IMR-90 (cell line): ENCODE measurements at regions not wholly inside any gene's neighbourhood (a gene's known extent, or its start where the extent isn't known, plus 50 kb on each side); places are given as distances from the start of the nearest gene placed in this dataset.

Experiments used
- ATAC-seq: fragments of 200-7000 bp; cut with Tn5 transposase; 2 replicates; pipeline ENCODE4 v1.9.1; 2020; ENCODE audit warnings: low read depth, mild to moderate bottlenecking, moderate library complexity
- BruUV-seq: library from RNA; stranded (reverse); fragments of 400-500 nt; replicated peaks from 2 replicates; lab custom pipeline; 2021; lab: Mats Ljungman, UMichigan
- CTCF ChIA-PET: fragments of 300-600 bp; formaldehyde crosslinking; extraction: SDS; loops from one replicate; lab custom pipeline; 2021; ENCODE audit warnings: antibody characterized with exemption; lab: Yijun Ruan, JAX
- POLR2A ChIA-PET: fragments of 300-600 bp; sonication (Branson Sonifier 250); formaldehyde crosslinking; loops from one replicate; lab custom pipeline; 2022; ENCODE audit warnings: antibody characterized with exemption; ENCODE audit not compliant: unreplicated experiment; lab: Charles Lee
- DNase-seq: peaks from one replicate; pipeline ENCODE4 v3.0.0; 2013
- H2AFZ ChIP-seq: replicated peaks from 2 replicates; pipeline ENCODE3; 2013; ENCODE audit warnings: low read length, mild to moderate bottlenecking; ENCODE audit not compliant: poor library complexity
- H2AK5ac ChIP-seq: 2 replicates; pipeline ENCODE4 v1.6.1; 2013; ENCODE audit warnings: low read depth, low read length, inconsistent platforms
- H2AK9ac ChIP-seq: replicated peaks from 2 replicates; pipeline ENCODE3; 2013; ENCODE audit warnings: mild to moderate bottlenecking, low read depth, low read length, moderate library complexity; ENCODE audit not compliant: poor library complexity
- H2BK120ac ChIP-seq: 2 replicates; pipeline ENCODE4 v1.6.1; 2013; ENCODE audit warnings: low read depth, low read length, inconsistent platforms
- H2BK15ac ChIP-seq: 3 replicates; pipeline ENCODE4 v1.6.1; 2013; ENCODE audit warnings: low read depth, low read length, inconsistent platforms
- H2BK20ac ChIP-seq: 2 replicates; pipeline ENCODE4 v1.6.1; 2013; ENCODE audit warnings: low read depth, mild to moderate bottlenecking, inconsistent platforms, low read length, moderate library complexity
- H2BK5ac ChIP-seq: 2 replicates; pipeline ENCODE4 v1.6.1; 2013; ENCODE audit warnings: mild to moderate bottlenecking, low read depth, low read length, inconsistent platforms; ENCODE audit not compliant: poor library complexity, severe bottlenecking
- H3K14ac ChIP-seq: replicated peaks from 2 replicates; pipeline ENCODE4 v1.6.1; 2013; ENCODE audit warnings: low read depth, low read length, inconsistent platforms
- H3K18ac ChIP-seq: 2 replicates; pipeline ENCODE4 v1.6.1; 2013; ENCODE audit warnings: low read depth, low read length, control low read depth
- H3K23ac ChIP-seq: 2 replicates; pipeline ENCODE4 v1.6.1; 2013; ENCODE audit warnings: low read depth, low read length, inconsistent platforms
- H3K27ac ChIP-seq: 2 replicates; pipeline ENCODE4 v1.5.1; 2013; ENCODE audit warnings: mild to moderate bottlenecking, control low read depth, low read length; ENCODE audit not compliant: insufficient read depth
- H3K27me3 ChIP-seq: 2 replicates; pipeline ENCODE4 v1.6.1; 2013; ENCODE audit warnings: low read length; ENCODE audit not compliant: control insufficient read depth, insufficient read depth
- H3K36me3 ChIP-seq: 2 replicates; pipeline ENCODE4 v1.6.1; 2013; ENCODE audit warnings: low read length, mixed read lengths; ENCODE audit not compliant: control insufficient read depth, insufficient read depth
- H3K4ac ChIP-seq: 2 replicates; pipeline ENCODE4 v1.6.1; 2013; ENCODE audit warnings: low read depth, low read length, inconsistent platforms
- H3K4me1 ChIP-seq: 2 replicates; pipeline ENCODE4 v1.6.1; 2013; ENCODE audit warnings: low read length, mixed read lengths; ENCODE audit not compliant: control insufficient read depth, insufficient read depth
- H3K4me2 ChIP-seq: 2 replicates; pipeline ENCODE4 v1.6.1; 2013; ENCODE audit warnings: low read depth, mild to moderate bottlenecking, control low read depth, low read length, moderate library complexity
- H3K4me3 ChIP-seq: 2 replicates; pipeline ENCODE4 v1.5.1; 2013; ENCODE audit warnings: low read depth, mild to moderate bottlenecking, control low read depth, low read length, moderate library complexity; ENCODE audit not compliant: insufficient read depth
- H3K56ac ChIP-seq: 2 replicates; pipeline ENCODE4 v1.6.1; 2013; ENCODE audit warnings: low read length, inconsistent platforms; ENCODE audit not compliant: insufficient read depth; ENCODE audit errors: extremely low read depth
- H3K79me1 ChIP-seq, 2 experiments: 2 replicates each; pipeline ENCODE4 v1.6.1; 2013; ENCODE audit warnings: low read length in 2 of 2, inconsistent platforms in 1 of 2, low read depth in 1 of 2
- H3K9ac ChIP-seq: 2 replicates; pipeline ENCODE4 v1.6.1; 2013; ENCODE audit warnings: low read depth, low read length, control low read depth
- H3K9me1 ChIP-seq: 2 replicates; pipeline ENCODE4 v1.6.1; 2013; ENCODE audit warnings: low read length, inconsistent platforms; ENCODE audit not compliant: insufficient read depth
- H3K9me3 ChIP-seq: 2 replicates; pipeline ENCODE4 v1.6.1; 2013; ENCODE audit warnings: low read length; ENCODE audit not compliant: control insufficient read depth, insufficient read depth
- H4K20me1 ChIP-seq: 2 replicates; pipeline ENCODE4 v1.6.1; 2013; ENCODE audit warnings: low read length, inconsistent platforms; ENCODE audit not compliant: insufficient read depth
- H4K5ac ChIP-seq: 2 replicates; pipeline ENCODE4 v1.6.1; 2013; ENCODE audit warnings: mild to moderate bottlenecking, low read depth, low read length, control low read depth
- H4K8ac ChIP-seq, 2 experiments: 2 replicates each; pipeline ENCODE4 v1.6.1; 2013; ENCODE audit warnings: low read depth in 2 of 2, low read length in 2 of 2, control low read depth in 1 of 2, inconsistent platforms in 1 of 2
- H4K91ac ChIP-seq: 2 replicates; pipeline ENCODE4 v1.6.1; 2013; ENCODE audit warnings: low read depth, low read length, inconsistent platforms; ENCODE audit not compliant: insufficient read depth
- FOS ChIP-seq: fragments of 150-350 bp; IDR thresholded peaks from 2 replicates; pipeline ENCODE4 v1.6.1; 2016; ENCODE audit warnings: low read depth, low read length
- MAFK ChIP-seq: IDR thresholded peaks from 2 replicates; pipeline ENCODE4 v1.6.1; 2012; ENCODE audit warnings: low read depth, low read length, improper control_type of control experiment
- MAZ ChIP-seq: IDR thresholded peaks from 2 replicates; pipeline ENCODE4 v1.6.1; 2012; ENCODE audit warnings: low read depth, mild to moderate bottlenecking, low read length, improper control_type of control experiment, moderate library complexity, borderline replicate concordance
- MXI1 ChIP-seq: IDR thresholded peaks from 2 replicates; pipeline ENCODE4 v1.6.1; 2012; ENCODE audit warnings: low read depth, mild to moderate bottlenecking, low read length, moderate library complexity, borderline replicate concordance
- RFX5 ChIP-seq: IDR thresholded peaks from 2 replicates; pipeline ENCODE4 v1.8.0; 2012; ENCODE audit warnings: low read depth, mild to moderate bottlenecking, low read length, moderate library complexity
- dilution Hi-C: fragments of 300-500 bp; cut with HindIII; formaldehyde crosslinking; loops from one replicate; pipeline ENCODE4 v1.14.3; 2018; ENCODE audit warnings: low sequenced_read_pairs; ENCODE audit not compliant: unreplicated experiment
- in situ Hi-C: fragments of 300-500 bp; cut with MboI; formaldehyde crosslinking; loops from 3 replicates; pipeline ENCODE4 v1.14.3; 2019; ENCODE audit warnings: low sequenced_read_pairs, inconsistent platforms, mixed read lengths
- intact Hi-C: fragments of 100-400 bp; cut with micrococcal nuclease; formaldehyde crosslinking; loops from 2 replicates; pipeline ENCODE4 v1.10.0; 2022
- TF ChIP-seq, protein P1 (sequence below): conservative IDR thresholded peaks from 2 replicates; pipeline ENCODE4 v1.5.1; 2012; ENCODE audit warnings: mild to moderate bottlenecking, low read depth, low read length, improper control_type of control experiment
- TF ChIP-seq, protein P2 (sequence below): fragments of 150-350 bp; IDR thresholded peaks from 2 replicates; pipeline ENCODE4 v1.6.1; 2017; ENCODE audit warnings: mild to moderate bottlenecking, antibody characterized with exemption, low read length, low read depth

DNA sequence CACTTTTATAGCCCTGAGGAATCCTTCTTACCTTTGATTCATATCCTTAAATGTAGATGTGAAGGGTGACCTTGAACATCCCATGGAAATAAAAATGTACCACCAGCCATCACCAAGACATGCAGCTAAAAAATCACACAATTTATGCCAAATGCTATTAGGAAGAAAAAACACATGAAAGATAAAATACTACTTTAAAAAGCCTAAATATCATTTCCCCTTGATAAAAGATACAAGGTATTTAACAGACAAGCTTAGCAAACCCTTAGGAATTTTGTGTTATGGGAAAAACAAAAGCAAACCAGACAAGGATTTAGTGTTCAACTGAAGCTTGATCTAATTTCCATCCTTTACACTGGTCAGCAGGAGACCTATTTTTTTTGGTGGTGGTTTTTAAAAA lies 255.0 kb downstream of the ICOS start:
- H3K18ac ChIP-seq: no peak overlapping the region
- POLR2A ChIA-PET: no interaction called here
- H3K9me3 ChIP-seq: no peaks in the 10 kb centered on the region
- no peak overlapping the region for H2AK9ac ChIP-seq
- H2AK5ac ChIP-seq: no peak overlapping the region
- H3K4ac ChIP-seq: no peak overlapping the region
- no peak overlapping the region for H2BK120ac ChIP-seq
- H4K8ac ChIP-seq: no peak overlapping the region
- H3K14ac ChIP-seq: no peak overlapping the region
- no peak overlapping the region for H3K23ac ChIP-seq
- no peak overlapping the region for H3K9ac ChIP-seq
- no peak overlapping the region for H3K4me3 ChIP-seq
- H3K79me1 ChIP-seq: no peaks in the 10 kb centered on the region
- CTCF ChIA-PET: no interaction called here
- dilution Hi-C loops: no loop called here
- ATAC-seq (no peak), DNase-seq (no peak)
- H3K56ac ChIP-seq: no peak overlapping the region
- no peaks in the 10 kb centered on the region for H4K20me1 ChIP-seq
- no peak overlapping the region for H2BK20ac ChIP-seq
- no TSS peak for BruUV-seq
- no peak overlapping the region for H2BK5ac ChIP-seq
- H2BK15ac ChIP-seq: no peak overlapping the region
- no peak overlapping the region for H3K4me2 ChIP-seq
- H3K36me3 ChIP-seq: no peaks in the 10 kb centered on the region
- no peaks in the 10 kb centered on the region for H3K4me1 ChIP-seq
- H3K27me3 ChIP-seq: peaks cover 8% of the 10 kb centered on the region
- no peak overlapping the region for H4K5ac ChIP-seq
- H3K9me1 ChIP-seq: no peaks in the 10 kb centered on the region
- no peak for TF ChIP-seq MXI1
- TF ChIP-seq RFX5: no peak
- TF ChIP-seq, protein P1, sequence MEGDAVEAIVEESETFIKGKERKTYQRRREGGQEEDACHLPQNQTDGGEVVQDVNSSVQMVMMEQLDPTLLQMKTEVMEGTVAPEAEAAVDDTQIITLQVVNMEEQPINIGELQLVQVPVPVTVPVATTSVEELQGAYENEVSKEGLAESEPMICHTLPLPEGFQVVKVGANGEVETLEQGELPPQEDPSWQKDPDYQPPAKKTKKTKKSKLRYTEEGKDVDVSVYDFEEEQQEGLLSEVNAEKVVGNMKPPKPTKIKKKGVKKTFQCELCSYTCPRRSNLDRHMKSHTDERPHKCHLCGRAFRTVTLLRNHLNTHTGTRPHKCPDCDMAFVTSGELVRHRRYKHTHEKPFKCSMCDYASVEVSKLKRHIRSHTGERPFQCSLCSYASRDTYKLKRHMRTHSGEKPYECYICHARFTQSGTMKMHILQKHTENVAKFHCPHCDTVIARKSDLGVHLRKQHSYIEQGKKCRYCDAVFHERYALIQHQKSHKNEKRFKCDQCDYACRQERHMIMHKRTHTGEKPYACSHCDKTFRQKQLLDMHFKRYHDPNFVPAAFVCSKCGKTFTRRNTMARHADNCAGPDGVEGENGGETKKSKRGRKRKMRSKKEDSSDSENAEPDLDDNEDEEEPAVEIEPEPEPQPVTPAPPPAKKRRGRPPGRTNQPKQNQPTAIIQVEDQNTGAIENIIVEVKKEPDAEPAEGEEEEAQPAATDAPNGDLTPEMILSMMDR: no peak
- TF ChIP-seq MAFK: no peak
- no peak for TF ChIP-seq MAZ
- TF ChIP-seq, protein P2, sequence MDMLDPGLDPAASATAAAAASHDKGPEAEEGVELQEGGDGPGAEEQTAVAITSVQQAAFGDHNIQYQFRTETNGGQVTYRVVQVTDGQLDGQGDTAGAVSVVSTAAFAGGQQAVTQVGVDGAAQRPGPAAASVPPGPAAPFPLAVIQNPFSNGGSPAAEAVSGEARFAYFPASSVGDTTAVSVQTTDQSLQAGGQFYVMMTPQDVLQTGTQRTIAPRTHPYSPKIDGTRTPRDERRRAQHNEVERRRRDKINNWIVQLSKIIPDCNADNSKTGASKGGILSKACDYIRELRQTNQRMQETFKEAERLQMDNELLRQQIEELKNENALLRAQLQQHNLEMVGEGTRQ: no peak
- TF ChIP-seq FOS: no peak
- no peak overlapping the region for H4K91ac ChIP-seq
- in situ Hi-C loops: no loop called here
- intact Hi-C loops: no loop called here
- no peak overlapping the region for H2AFZ ChIP-seq
- H3K27ac ChIP-seq: no peak overlapping the region
